Gastrocnemius medialis (tissue), 4 donors: ENCODE measurements at regions not wholly inside any gene's neighbourhood (a gene's known extent, or its start where the extent isn't known, plus 50 kb on each side); places are given as distances from the start of the nearest gene placed in this dataset.

ENCODE experiments used
- CTCF ChIP-seq, 5 experiments: fragments of 450-650 bp in 3 of 5; fragments of 200-600 bp in 2 of 5; sonication (generic) in 2 of 5; IDR thresholded peaks in 4 of 5; conservative IDR thresholded peaks in 1 of 5; 1 replicate in 4 of 5; 2 replicates in 1 of 5; pipeline ENCODE4 v1.5.1; 2016 to 2019; ENCODE audit warnings: antibody characterized with exemption in 5 of 5, mild to moderate bottlenecking in 3 of 5, moderate library complexity in 3 of 5
- POLR2A ChIP-seq, 2 donors: fragments of 450-650 bp; IDR thresholded peaks; one replicate each; pipeline ENCODE4 v1.6.1; 2017; ENCODE audit warnings: antibody characterized with exemption in 2 of 2, mild to moderate bottlenecking in 2 of 2, moderate library complexity in 2 of 2

- TF ChIP-seq CTCF (IDR thresholded peaks at IDR 0.05 in 4 of 5, conservative IDR thresholded peaks at IDR 0.05 in 1 of 5) (no peak), POLR2A (IDR thresholded peaks at IDR 0.05) (no peak)
Measured at GRCh38 chr21:28066596-28067387, 925.9 kb downstream of the LTN1 start.
